HG02678 (cell line): ENCODE measurements at regions not wholly inside any gene's neighbourhood (a gene's known extent, or its start where the extent isn't known, plus 50 kb on each side); places are given as distances from the start of the nearest gene placed in this dataset.

Experiments
- ATAC-seq: cut with Tn5 transposase; IDR thresholded peaks from one replicate; pipeline ENCODE4 v1.9.1; 2021; ENCODE audit warnings: mild to moderate bottlenecking, moderate library complexity; ENCODE audit not compliant: unreplicated experiment

DNA sequence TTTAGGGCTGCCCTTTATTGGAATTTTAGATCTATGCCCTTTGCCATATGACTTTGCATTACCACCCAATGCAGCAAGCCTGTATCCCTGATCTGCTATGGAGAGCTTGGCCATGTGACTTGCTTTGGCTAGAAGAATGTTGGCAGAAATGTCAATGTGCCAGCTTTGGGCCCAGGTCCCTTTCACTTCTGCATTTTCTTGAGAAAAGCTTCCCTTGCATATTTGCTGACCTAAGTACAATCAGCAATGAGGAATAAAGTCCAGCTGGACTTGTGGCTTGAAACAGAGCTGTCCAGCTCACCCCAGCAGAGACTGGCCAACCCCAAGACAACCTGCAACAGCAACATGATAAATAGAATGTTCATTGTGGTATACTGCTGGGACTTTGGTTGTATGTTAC lies 135.9 kb downstream of the PAH start:
- no peak for ATAC-seq

- no peak for ATAC-seq
These were observed 141.0 kb downstream of the PAH start for GRCh38 chr12:102776041-102776440.

- ATAC-seq = peak; percentile 66
These were observed 147.6 kb downstream of the PAH start for GRCh38 chr12:102769323-102769916.

DNA sequence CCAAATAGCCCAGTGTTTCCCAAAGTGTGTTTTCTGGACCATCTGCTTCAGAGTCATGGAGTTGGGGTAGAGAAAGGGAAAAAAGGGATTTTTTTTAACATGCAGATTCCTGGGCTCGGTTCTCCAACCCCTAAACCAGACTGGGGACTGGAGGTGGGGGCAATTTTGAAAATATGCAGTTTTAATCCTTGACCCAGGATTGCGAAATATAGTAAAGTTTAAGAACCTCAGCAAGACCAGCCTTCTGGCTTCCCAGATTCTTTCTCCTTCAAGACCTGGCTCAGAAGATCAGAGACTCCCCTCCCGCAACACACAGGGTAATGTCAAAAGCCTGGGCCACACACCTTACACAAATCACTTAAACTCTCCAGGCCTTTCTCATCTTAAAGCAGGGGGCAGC lies 150.1 kb downstream of the PAH start:
- no peak for ATAC-seq

GRCh38 chr12:102765736-102766135 lies 151.3 kb downstream of the PAH start:
- ATAC-seq = no peak

DNA sequence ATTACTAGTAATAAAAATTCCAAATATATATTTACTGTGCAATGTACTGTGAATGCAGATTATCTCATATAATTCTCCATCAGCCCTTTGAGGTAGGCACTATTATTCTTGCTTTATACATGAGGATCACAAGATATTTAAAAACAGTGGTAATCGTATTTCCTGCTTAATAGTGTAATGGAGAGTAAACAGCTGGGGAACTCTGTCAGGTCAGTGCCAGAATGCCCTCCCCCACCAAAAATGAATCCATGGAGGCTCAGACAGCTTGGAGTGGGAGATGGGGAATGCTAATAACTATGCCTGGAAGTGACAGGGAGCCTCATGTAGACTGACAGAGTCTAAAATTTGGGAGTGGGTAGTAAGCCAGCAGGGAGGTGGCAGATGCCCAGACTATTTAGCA lies 153.6 kb downstream of the PAH start:
- ATAC-seq = no peak

DNA sequence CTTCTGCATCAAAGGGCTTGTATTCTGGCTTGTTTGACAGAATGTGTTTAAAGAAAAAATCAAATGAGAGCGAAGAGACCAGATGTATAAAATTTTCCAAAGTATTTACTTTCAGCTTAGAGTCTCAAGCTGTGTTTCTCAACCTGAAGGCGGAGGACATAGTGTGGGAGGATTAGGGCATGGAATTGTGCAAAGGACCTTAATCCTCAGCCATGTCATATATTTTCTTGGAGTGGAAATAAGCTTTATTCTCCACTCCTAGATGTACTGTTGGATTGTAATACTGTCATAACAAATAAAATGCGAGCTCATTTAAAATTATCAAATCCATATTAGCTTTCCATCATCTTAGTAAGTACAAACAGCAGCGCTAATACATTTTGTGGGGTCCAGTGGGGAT lies 154.0 kb downstream of the PAH start:
- no peak for ATAC-seq

GRCh38 chr12:102760322-102760721 lies 156.7 kb downstream of the PAH start:
- no peak for ATAC-seq

DNA sequence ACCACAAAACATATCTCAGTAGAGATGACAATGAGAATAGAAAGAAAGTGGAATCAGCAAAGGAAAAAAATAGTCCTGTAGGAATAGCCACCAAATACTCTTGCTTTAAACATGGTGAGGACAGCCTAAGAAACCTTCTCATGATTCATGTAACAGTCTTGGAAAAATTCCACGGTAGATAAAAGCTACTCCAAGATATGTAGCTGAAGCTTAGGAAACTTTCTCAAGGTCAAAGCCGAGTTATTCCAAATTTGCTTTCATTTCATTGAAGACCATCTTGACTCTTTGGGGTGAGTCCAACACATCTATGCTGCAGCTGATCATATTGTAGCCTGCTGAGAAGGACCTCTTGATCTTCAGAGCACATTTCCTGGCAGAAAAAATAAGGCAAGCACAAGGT lies 157.6 kb downstream of the PAH start:
- ATAC-seq = no peak

DNA sequence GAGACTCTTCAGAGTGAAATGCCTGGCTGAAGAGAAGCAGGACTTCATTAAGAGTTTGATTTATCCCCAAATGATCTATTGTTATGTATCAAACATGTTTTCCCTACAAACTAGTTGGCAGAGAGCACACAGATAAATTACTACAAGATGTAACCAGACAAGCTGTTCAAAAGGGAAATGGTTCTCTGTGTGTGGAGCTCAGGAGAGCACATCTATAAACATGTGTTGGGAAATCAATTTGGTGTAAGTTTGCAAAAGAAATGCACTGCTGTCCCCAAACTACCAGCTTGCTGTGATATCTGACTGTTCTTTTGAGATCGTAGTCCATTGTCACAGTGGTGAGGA lies 159.2 kb downstream of the PAH start:
- ATAC-seq = no peak

GRCh38 chr12:102757154-102757881 lies 159.7 kb downstream of the PAH start:
- no peak for ATAC-seq

DNA sequence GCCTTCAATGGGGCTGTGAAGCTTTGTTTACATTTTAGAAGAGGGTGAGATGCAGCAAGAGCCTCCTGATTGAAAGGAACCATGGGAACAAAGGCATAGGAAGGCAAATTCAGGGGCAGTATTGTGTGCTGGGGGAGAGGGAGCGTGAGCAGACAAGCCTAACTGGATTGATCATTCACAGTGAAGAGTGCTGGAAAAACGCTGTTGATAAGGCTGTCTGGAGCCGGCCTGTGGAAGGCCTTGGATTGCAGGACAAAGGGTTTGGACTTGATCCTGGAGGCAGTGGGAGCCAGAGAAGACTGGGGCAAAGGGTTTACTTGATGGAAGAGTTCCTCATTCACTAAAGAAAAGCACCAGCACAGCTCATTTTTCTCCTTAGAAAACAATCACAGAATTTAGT lies 160.5 kb downstream of the PAH start:
- ATAC-seq = no peak

DNA sequence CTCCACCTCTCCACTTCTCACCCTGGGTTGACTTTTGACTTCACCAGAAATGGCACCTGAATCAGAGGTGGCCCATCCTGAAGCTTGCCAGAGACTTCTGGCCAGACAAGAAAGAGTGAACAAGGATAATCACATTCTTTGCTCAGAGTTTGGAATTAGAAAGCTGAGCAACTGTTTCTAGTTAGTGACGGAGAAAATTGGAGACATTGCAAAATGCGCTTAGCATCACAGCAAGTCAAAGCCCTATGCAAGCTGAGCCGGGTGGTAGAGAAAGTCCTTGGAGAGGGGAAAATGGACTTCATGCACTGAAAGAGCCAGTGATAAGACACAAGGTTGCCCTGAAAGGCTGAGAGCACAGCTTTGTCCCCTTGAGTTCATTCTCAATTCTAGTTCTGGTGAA lies 161.8 kb downstream of the PAH start:
- no peak for ATAC-seq

DNA sequence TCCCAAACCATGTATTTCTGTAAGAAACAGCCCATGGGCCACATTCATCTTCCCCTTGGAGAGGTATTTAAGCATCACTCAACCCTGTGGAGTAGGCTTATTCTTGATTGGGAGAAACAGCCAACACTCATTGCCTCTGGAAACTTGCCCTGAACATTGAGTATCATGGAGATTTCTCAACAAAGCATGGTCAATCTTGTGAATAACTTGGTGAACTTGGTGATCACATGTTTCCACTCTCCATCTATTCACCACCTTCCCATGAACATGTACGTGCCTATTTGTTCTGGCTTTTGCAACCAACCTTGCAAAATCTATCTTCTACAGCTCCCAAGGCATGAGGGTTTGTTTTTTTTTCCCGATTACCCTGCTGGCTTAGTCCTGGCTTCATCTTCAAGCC lies 163.2 kb downstream of the PAH start:
- ATAC-seq = no peak

DNA sequence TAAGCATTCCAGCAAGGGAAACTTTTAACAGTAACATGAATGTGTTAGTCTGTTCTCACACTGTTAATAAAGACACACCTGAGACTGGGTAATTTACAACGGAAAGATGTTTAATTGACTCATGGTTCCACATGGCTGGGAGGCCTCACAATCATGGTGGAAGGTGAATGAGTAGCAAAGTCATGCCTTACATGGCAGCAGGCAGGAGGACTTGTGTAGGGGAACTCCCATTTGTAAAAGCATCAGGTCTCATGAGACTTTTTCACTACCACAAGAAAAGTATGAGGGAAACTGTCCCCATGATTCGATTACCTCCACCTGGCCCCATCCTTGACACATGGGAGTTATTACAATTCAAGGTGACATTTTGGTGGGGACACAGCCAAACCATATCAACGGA lies 168.3 kb downstream of the PAH start:
- no peak for ATAC-seq

DNA sequence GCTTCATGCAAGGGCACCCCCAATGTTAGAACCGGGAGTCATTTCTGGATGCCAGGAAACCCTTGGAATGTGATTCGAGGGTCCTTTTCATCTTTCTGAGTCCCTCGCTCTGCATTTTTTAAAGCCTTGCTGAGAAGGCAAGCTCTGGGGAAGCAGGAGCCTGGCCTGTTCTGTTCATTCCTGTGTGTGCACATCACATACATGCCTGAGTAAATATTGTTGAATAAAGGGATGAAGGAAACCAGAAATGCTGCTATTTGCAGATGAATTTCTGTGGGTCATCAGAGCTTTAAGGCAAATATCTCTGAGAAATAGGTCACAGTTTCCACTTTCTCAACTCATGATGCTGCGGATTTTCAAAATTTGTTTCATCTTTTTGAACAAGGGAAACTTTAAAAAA lies 170.1 kb downstream of the PAH start:
- no peak for ATAC-seq

- no peak for ATAC-seq
These were observed 171.0 kb downstream of the PAH start for GRCh38 chr12:102745971-102746600.

DNA sequence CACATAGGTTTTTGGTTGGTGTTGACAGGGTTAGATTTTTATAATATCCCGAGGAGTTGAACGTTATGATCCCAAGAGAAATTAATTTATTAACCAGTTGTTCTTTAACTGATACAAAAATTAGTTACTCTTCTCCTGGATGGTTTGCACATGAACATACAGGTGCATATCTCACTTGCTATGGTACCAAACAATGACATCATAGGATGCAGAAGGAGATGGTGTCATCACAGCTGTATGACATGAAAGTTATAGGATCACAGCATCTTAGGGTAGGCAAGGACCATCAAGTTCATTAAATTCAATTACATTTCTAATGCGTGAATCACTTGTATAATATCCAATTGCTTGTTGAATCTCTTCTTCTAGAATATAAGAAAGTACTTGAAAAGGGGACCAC lies 175.8 kb downstream of the PAH start:
- ATAC-seq = no peak

GRCh38 chr12:102740141-102740955 lies 176.7 kb downstream of the PAH start:
- ATAC-seq = no peak

DNA sequence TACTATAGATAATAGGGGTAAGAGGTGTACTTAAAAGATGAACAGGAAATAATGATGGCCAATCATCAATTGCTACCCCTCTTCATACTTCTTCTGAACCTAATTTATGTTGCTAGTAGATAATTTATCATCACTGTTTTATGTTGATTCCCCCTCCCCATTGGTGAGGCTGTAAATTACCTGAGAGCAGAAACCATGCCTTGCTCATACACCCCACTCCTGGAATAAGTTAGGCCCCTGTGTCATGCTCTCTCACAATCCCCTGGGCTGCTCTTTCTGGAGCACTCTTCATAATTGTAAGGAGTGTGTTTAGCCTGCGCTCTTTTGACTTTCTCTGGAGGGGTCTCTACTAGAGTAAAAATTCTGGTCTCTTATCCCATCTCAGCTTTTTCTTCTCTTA lies 180.7 kb downstream of the PAH start:
- ATAC-seq = no peak

DNA sequence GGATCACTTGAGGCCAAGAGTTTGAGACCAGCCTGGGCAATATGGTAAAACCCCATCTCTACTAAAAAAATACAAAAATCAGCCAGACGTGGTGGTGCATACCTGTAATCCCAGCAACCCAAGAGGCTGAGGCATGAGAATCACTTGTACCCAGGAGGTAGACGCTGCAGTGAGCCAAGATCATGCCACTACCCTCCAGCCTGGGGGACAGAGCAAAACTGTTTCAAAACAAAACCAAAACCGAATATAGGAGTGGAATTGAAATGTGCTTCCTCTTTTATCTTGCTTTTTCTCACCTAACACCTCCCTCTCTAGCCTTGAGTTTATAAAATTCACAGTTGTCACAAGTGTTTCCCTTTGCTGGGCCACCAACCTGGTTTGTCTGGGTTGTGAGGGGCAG lies 181.9 kb downstream of the PAH start:
- ATAC-seq = peak; percentile 98

GRCh38 chr12:102730996-102731395 lies 186.0 kb downstream of the PAH start:
- ATAC-seq = no peak
